HepG2 (cell line): ENCODE measurements at regions not wholly inside any gene's neighbourhood (a gene's known extent, or its start where the extent isn't known, plus 50 kb on each side); places are given as distances from the start of the nearest gene placed in this dataset.

Experiments
- ARID5B ChIP-seq: IDR thresholded peaks from 2 replicates; pipeline ENCODE4 v1.4.0; 2020; ENCODE audit warnings: mild to moderate bottlenecking, missing genetic modification reagents
- ATF2 ChIP-seq: sonication (generic); formaldehyde crosslinking; IDR thresholded peaks from 2 replicates; pipeline ENCODE4 v1.4.0; 2020; ENCODE audit warnings: missing genetic modification reagents
- BCL6 ChIP-seq: IDR thresholded peaks from 2 replicates; pipeline ENCODE4 v1.6.1; 2016; ENCODE audit warnings: missing genetic modification reagents, missing compliant biosample characterization
- CTCF ChIP-seq: sonication (generic); formaldehyde crosslinking; IDR thresholded peaks from 2 replicates; pipeline ENCODE4 v1.5.0; 2020; ENCODE audit warnings: mild to moderate bottlenecking, missing genetic modification reagents, moderate library complexity
- FOXJ3 ChIP-seq: sonication (generic); formaldehyde crosslinking; IDR thresholded peaks from 2 replicates; pipeline ENCODE4 v1.4.0; 2020; ENCODE audit warnings: missing genetic modification reagents, mild to moderate bottlenecking, borderline replicate concordance
- MED1 ChIP-seq: sonication (generic); formaldehyde crosslinking; IDR thresholded peaks from 2 replicates; pipeline ENCODE4 v1.4.0; 2020; ENCODE audit warnings: missing genetic modification reagents
- MED8 ChIP-seq: sonication (generic); formaldehyde crosslinking; IDR thresholded peaks from 2 replicates; pipeline ENCODE4 v1.8.1; 2023; ENCODE audit warnings: mild to moderate bottlenecking, missing genetic modification reagents; ENCODE audit not compliant: insufficient replicate concordance
- MIER2 ChIP-seq: IDR thresholded peaks from 2 replicates; pipeline ENCODE4 v1.6.1; 2016; ENCODE audit warnings: missing biosample characterization, missing genetic modification reagents
- MXD4 ChIP-seq: IDR thresholded peaks from 2 replicates; pipeline ENCODE4 v1.6.1; 2016; ENCODE audit warnings: mild to moderate bottlenecking, missing biosample characterization, missing genetic modification reagents
- NR2F1 ChIP-seq, 2 experiments: fragments of 450-650 bp in 1 of 2; formaldehyde crosslinking in 1 of 2; IDR thresholded peaks; 2 replicates each; pipeline versions ENCODE4 v1.5.0 to v1.6.1; 2016 to 2020; ENCODE audit warnings: mild to moderate bottlenecking in 1 of 2, missing compliant biosample characterization in 1 of 2, missing genetic modification reagents in 1 of 2, moderate library complexity in 1 of 2
- POLR2G ChIP-seq: fragments of 200-400 bp; formaldehyde crosslinking; IDR thresholded peaks from 2 replicates; pipeline ENCODE4 v1.6.1; 2018; ENCODE audit warnings: mild to moderate bottlenecking, low read depth, low read length, moderate library complexity
- SAP130 ChIP-seq: IDR thresholded peaks from 2 replicates; pipeline ENCODE4 v1.6.1; 2016; ENCODE audit warnings: low read depth
- TBX3 ChIP-seq: fragments of 450-650 bp; IDR thresholded peaks from 2 replicates; pipeline ENCODE4 v1.6.1; 2017; ENCODE audit warnings: antibody characterized with exemption, mild to moderate bottlenecking, inconsistent platforms, borderline replicate concordance
- ZGPAT ChIP-seq: IDR thresholded peaks from 2 replicates; pipeline ENCODE4 v1.6.1; 2016; ENCODE audit warnings: mild to moderate bottlenecking
- ZNF18 ChIP-seq: sonication (generic); formaldehyde crosslinking; IDR thresholded peaks from 2 replicates; pipeline ENCODE4 v1.8.0; 2022; ENCODE audit warnings: mild to moderate bottlenecking, missing genetic modification reagents; ENCODE audit not compliant: insufficient replicate concordance
- ZNF292 ChIP-seq: sonication (generic); formaldehyde crosslinking; IDR thresholded peaks from 2 replicates; pipeline ENCODE4 v1.8.1; 2022; ENCODE audit warnings: mild to moderate bottlenecking, low read depth, missing genetic modification reagents, borderline replicate concordance
- ZNF510 ChIP-seq: sonication (generic); formaldehyde crosslinking; IDR thresholded peaks from 2 replicates; pipeline ENCODE4 v1.4.0; 2020; ENCODE audit warnings: low read depth, mild to moderate bottlenecking, missing genetic modification reagents
- ZNF713 ChIP-seq: sonication (generic); formaldehyde crosslinking; IDR thresholded peaks from 2 replicates; pipeline ENCODE4 v1.4.0; 2020; ENCODE audit warnings: mild to moderate bottlenecking, missing genetic modification reagents

- peak; percentile 41; the same call in 1 of the 2 replicates for TF ChIP-seq BCL6 (CRISPR knock-in tag)
- peak; percentile 73 for TF ChIP-seq SAP130 (CRISPR knock-in tag)
- TF ChIP-seq TBX3: no peak
- no peak for TF ChIP-seq ZNF18 (CRISPR knock-in tag)
- no peak for TF ChIP-seq NR2F1 (CRISPR knock-in tag; IDR thresholded peaks at IDR 0.05)
- no peak for TF ChIP-seq CTCF (CRISPR knock-in tag)
- TF ChIP-seq POLR2G: no peak
- TF ChIP-seq MED1 (CRISPR knock-in tag): 0 out of 2 replicates have a peak, but pooled peaks have one; percentile 34
- TF ChIP-seq ZNF713 (CRISPR knock-in tag): no peak
- peak; percentile 78 for TF ChIP-seq ZGPAT
- peak; percentile 68; the same call in 1 of the 2 replicates for TF ChIP-seq MIER2
- 0 out of 2 replicates have a peak, but pooled peaks have one; percentile 23 for TF ChIP-seq ATF2 (CRISPR knock-in tag)
- no peak for TF ChIP-seq MED8 (CRISPR knock-in tag)
- peak; percentile 82 for TF ChIP-seq ARID5B
- no peak for TF ChIP-seq ZNF510 (CRISPR knock-in tag)
- no peak for TF ChIP-seq MXD4
- peak; percentile 73; the same call in 1 of the 2 replicates for TF ChIP-seq ZNF292 (CRISPR knock-in tag)
- peak; percentile 46; the same call in 1 of the 2 replicates for TF ChIP-seq FOXJ3 (CRISPR knock-in tag)
Measured at GRCh38 chr6:139597771-139598755, 223.6 kb upstream of the CITED2 start (continued).
